ENCODE measurements at regions not wholly inside any gene's neighbourhood (a gene's known extent, or its start where the extent isn't known, plus 50 kb on each side); places are given as distances from the start of the nearest gene placed in this dataset.

- Histone ChIP-seq H3K9me2 (ENCODE audit: insufficient read depth, low read length) (no peaks in the 10 kb centered on the region), H3K27ac (ENCODE audit: low read length) (no peak overlapping the region), H3F3A (ENCODE audit: insufficient read depth, low read length, poor library complexity, severe bottlenecking) (no peaks in the 10 kb centered on the region), H3K4me3 (ENCODE audit: low read length) (no peak overlapping the region), H4K20me1 (ENCODE audit: insufficient read depth) (no peaks in the 10 kb centered on the region), H3K36me3 (ENCODE audit: insufficient read depth, low read length) (no peaks in the 10 kb centered on the region), H3K27me3 (ENCODE audit: insufficient read depth, low read depth, low read length) (no peaks in the 10 kb centered on the region), H3K9ac (ENCODE audit: low read length) (no peak overlapping the region), H3K9me3 (ENCODE audit: low read length) (no peaks in the 10 kb centered on the region), H3K4me2 (ENCODE audit: low read length) (no peak overlapping the region), H2AFZ (ENCODE audit: low read depth, low read length) (no peak overlapping the region), H3K79me2 (replicated peaks; ENCODE audit: insufficient read depth, low read length) (no peaks in the 10 kb centered on the region)
- no peak for TF ChIP-seq EZH2 (IDR thresholded peaks at IDR 0.05; ENCODE audit: borderline replicate concordance, insufficient read depth, low read length, poor library complexity, severe bottlenecking)
- TF ChIP-seq CTCF (IDR thresholded peaks at IDR 0.05; ENCODE audit: poor library complexity, severe bottlenecking), result no peak
- no peak for TF ChIP-seq SMC3 (conservative IDR thresholded peaks at IDR 0.05; ENCODE audit: poor library complexity)
- TF ChIP-seq TAF1 (IDR thresholded peaks at IDR 0.05; ENCODE audit: low read depth), result no peak
- no peak for TF ChIP-seq RAD21 (conservative IDR thresholded peaks at IDR 0.05)
- TF ChIP-seq EP300 (conservative IDR thresholded peaks at IDR 0.05; ENCODE audit: poor library complexity, severe bottlenecking), result no peak
- no peak for TF ChIP-seq MXI1 (conservative IDR thresholded peaks at IDR 0.05; ENCODE audit: poor library complexity, severe bottlenecking)
- TF ChIP-seq REST (IDR thresholded peaks at IDR 0.05; ENCODE audit: borderline replicate concordance), result no peak
- TF ChIP-seq POLR2AphosphoS5 (IDR thresholded peaks at IDR 0.05), result no peak
These were observed 115.9 kb downstream of the NTMT2 start for GRCh38 chr1:170261669-170262068.

- TF ChIP-seq SMC3 (conservative IDR thresholded peaks at IDR 0.05; ENCODE audit: poor library complexity) (no peak), RAD21 (conservative IDR thresholded peaks at IDR 0.05) (no peak), TAF1 (IDR thresholded peaks at IDR 0.05; ENCODE audit: low read depth) (no peak), REST (IDR thresholded peaks at IDR 0.05; ENCODE audit: borderline replicate concordance) (no peak)
- H3K4me3 ChIP-seq (ENCODE audit: low read length), result no peak overlapping the region
- H3K9me3 ChIP-seq (ENCODE audit: low read length), result no peaks in the 10 kb centered on the region
- H3K9ac ChIP-seq (ENCODE audit: low read length), result no peak overlapping the region
- H3F3A ChIP-seq (ENCODE audit: insufficient read depth, low read length, poor library complexity, severe bottlenecking), result no peaks in the 10 kb centered on the region
- H3K27ac ChIP-seq (ENCODE audit: low read length), result no peak overlapping the region
- no peaks in the 10 kb centered on the region for H4K20me1 ChIP-seq (ENCODE audit: insufficient read depth)
- H3K9me2 ChIP-seq (ENCODE audit: insufficient read depth, low read length), result no peaks in the 10 kb centered on the region
- H3K36me3 ChIP-seq (ENCODE audit: insufficient read depth, low read length), result no peaks in the 10 kb centered on the region
- H2AFZ ChIP-seq (ENCODE audit: low read depth, low read length), result no peak overlapping the region
- no peaks in the 10 kb centered on the region for H3K27me3 ChIP-seq (ENCODE audit: insufficient read depth, low read depth, low read length)
- no peaks in the 10 kb centered on the region for H3K79me2 ChIP-seq (replicated peaks; ENCODE audit: insufficient read depth, low read length)
- no peak overlapping the region for H3K4me2 ChIP-seq (ENCODE audit: low read length)
These were observed 116.6 kb downstream of the NTMT2 start for GRCh38 chr1:170262276-170262939.

Measured in neural cell (in vitro differentiated cells).